ENCODE measurements at regions not wholly inside any gene's neighbourhood (a gene's known extent, or its start where the extent isn't known, plus 50 kb on each side); places are given as distances from the start of the nearest gene placed in this dataset.
"Not testable (repeated sequence)": the region's sequence is repeated elsewhere in the genome, so short reads cannot be mapped to it uniquely, and the experiment has no call there.

- ATAC-seq (ENCODE audit: insufficient number of reproducible peaks, low FRiP score, low read depth): no peak
- H3K27ac ChIP-seq: no peak overlapping the region
- H3K36me3 ChIP-seq: no peaks in the 10 kb centered on the region
- H3K27me3 ChIP-seq (replicated peaks; ENCODE audit: insufficient read depth): no peaks in the 10 kb centered on the region
- H3K9me3 ChIP-seq: no peaks in the 10 kb centered on the region
- TF ChIP-seq CTCF (IDR thresholded peaks at IDR 0.05): no peak
- no peaks in the 10 kb centered on the region for H3K4me1 ChIP-seq (ENCODE audit: control insufficient read depth in 1 of 2, low read depth in 2 of 2)
- no peak for DNase-seq (ENCODE audit: low spot score)
- no peak overlapping the region for H3K4me3 ChIP-seq
These were observed 522.5 kb downstream of the RMST start for GRCh38 chr12:97984974-97985580.

GRCh38 chr12:97985834-97986233 is 523.2 kb downstream of the RMST start:
- no peak overlapping the region for H3K27ac ChIP-seq
- no peaks in the 10 kb centered on the region for H3K9me3 ChIP-seq
- H3K27me3 ChIP-seq (replicated peaks; ENCODE audit: insufficient read depth): no peaks in the 10 kb centered on the region
- DNase-seq (ENCODE audit: low spot score) (no peak), ATAC-seq (ENCODE audit: insufficient number of reproducible peaks, low FRiP score, low read depth) (no peak)
- H3K4me1 ChIP-seq (ENCODE audit: control insufficient read depth in 1 of 2, low read depth in 2 of 2): no peaks in the 10 kb centered on the region
- no peaks in the 10 kb centered on the region for H3K36me3 ChIP-seq
- no peak overlapping the region for H3K4me3 ChIP-seq
- TF ChIP-seq CTCF (IDR thresholded peaks at IDR 0.05): no peak

GRCh38 chr12:97988588-97988987 is 526.0 kb downstream of the RMST start:
- not testable (repeated sequence) for H3K36me3 ChIP-seq; H3K27ac ChIP-seq; DNase-seq (ENCODE audit: low spot score); H3K27me3 ChIP-seq (replicated peaks; ENCODE audit: insufficient read depth); H3K4me1 ChIP-seq (ENCODE audit: control insufficient read depth in 1 of 2, low read depth in 2 of 2); ATAC-seq (ENCODE audit: insufficient number of reproducible peaks, low FRiP score, low read depth); H3K9me3 ChIP-seq; H3K4me3 ChIP-seq

GRCh38 chr12:97989366-97989940 is 525.9 kb upstream of the TMPO start:
- ATAC-seq (ENCODE audit: insufficient number of reproducible peaks, low FRiP score, low read depth) (no peak), DNase-seq (ENCODE audit: low spot score) (no peak)
- Histone ChIP-seq H3K4me3 (no peak overlapping the region), H3K9me3 (no peaks in the 10 kb centered on the region), H3K27ac (no peak overlapping the region), H3K4me1 (ENCODE audit: control insufficient read depth in 1 of 2, low read depth in 2 of 2) (no peaks in the 10 kb centered on the region), H3K27me3 (replicated peaks; ENCODE audit: insufficient read depth) (no peaks in the 10 kb centered on the region), H3K36me3 (no peaks in the 10 kb centered on the region)
- no peak for TF ChIP-seq CTCF (IDR thresholded peaks at IDR 0.05)

GRCh38 chr12:97994746-97995484 is 520.5 kb upstream of the TMPO start:
- DNase-seq (ENCODE audit: low spot score) (no peak), ATAC-seq (ENCODE audit: insufficient number of reproducible peaks, low FRiP score, low read depth) (no peak)
- Histone ChIP-seq H3K4me3 (no peak overlapping the region), H3K9me3 (no peaks in the 10 kb centered on the region), H3K27me3 (replicated peaks; ENCODE audit: insufficient read depth) (no peaks in the 10 kb centered on the region), H3K36me3 (no peaks in the 10 kb centered on the region), H3K4me1 (ENCODE audit: control insufficient read depth in 1 of 2, low read depth in 2 of 2) (no peaks in the 10 kb centered on the region), H3K27ac (no peak overlapping the region)
- no peak for TF ChIP-seq CTCF (IDR thresholded peaks at IDR 0.05)
